Anterior cingulate cortex (tissue), 58 donors: ENCODE measurements at regions not wholly inside any gene's neighbourhood (a gene's known extent, or its start where the extent isn't known, plus 50 kb on each side); places are given as distances from the start of the nearest gene placed in this dataset.
"Not testable (repeated sequence)": the region's sequence is repeated elsewhere in the genome, so short reads cannot be mapped to it uniquely, and the experiment has no call there.

Experiments used
- DNase-seq, 58 donors: peaks; one replicate each; lab custom pipeline; 2025; lab: John Stamatoyannopoulos, UW

GRCh38 chr4:60400593-60400992 is 799.5 kb upstream of the ADGRL3 start:
- DNase-seq, result no peak

- no peak for DNase-seq
Measured at GRCh38 chr4:60404027-60404426, 796.1 kb upstream of the ADGRL3 start.

DNA sequence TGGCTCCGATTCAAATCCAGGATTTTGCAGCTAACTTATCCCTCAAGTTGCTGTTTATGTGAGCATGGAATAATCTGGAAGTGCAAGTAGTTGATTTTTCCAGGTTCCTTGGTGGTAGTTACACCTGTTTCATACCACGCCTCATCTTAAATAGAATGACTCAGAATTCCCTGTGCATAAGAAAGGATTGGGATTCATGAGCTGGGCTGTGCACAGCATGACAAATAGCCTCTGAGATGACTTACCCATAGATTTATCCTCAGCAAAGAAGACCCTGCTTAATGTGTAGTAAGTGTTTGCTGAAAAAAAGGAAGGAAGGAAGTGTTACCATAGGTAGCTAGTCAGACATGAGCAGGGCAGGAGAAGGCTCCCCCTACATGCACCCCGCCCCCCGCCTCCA is 777.7 kb upstream of the ADGRL3 start:
- no peak for DNase-seq

DNA sequence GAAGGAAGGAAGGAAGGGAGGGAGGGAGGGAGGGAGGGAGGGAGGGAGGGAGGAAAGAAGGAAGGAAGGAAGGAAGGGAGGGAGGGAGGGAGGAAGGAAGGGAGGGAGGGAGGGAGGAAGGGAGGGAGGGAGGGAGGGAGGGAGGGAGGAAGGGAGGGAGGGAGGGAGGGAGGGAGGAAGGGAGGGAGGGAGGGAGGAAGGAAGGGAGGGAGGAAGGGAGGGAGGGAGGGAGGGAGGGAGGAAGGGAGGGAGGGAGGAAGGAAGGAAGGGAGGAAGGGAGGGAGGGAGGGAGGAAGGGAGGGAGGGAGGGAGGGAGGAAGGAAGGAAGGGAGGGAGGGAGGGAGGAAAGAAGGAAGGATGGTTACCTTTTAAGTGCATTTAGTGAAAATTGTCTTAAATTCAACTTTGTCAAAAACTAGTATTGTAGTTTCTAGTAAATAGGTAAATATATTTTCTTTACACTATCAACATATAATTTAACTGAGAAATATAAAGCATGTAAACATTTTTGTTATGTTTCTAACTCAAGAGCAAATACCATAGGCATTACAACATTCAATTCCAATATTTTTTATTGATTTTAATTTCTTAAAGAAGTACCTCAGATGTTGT is 776.4 kb upstream of the ADGRL3 start:
- not testable (repeated sequence) for DNase-seq

DNA sequence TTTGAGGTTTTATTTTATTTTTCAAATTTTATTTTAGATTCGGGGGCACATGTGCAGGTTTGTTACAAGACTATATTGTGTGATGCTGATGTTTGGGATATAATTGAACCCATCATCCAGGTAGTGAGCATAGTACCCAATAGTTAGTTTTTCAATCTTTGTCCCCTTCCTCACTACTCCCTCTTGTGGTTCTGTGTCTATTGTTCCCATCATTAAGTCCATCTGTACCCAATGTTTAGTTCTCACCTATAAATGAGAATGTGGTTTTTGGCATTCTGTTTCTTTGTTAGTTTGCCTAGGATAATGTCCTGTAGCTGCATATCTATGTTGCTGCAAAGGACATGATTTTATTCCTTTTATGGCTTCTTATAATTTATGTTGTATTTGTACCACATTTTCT is 767.2 kb upstream of the ADGRL3 start:
- no peak for DNase-seq

GRCh38 chr4:60443068-60443467 is 757.1 kb upstream of the ADGRL3 start:
- no peak for DNase-seq

DNA sequence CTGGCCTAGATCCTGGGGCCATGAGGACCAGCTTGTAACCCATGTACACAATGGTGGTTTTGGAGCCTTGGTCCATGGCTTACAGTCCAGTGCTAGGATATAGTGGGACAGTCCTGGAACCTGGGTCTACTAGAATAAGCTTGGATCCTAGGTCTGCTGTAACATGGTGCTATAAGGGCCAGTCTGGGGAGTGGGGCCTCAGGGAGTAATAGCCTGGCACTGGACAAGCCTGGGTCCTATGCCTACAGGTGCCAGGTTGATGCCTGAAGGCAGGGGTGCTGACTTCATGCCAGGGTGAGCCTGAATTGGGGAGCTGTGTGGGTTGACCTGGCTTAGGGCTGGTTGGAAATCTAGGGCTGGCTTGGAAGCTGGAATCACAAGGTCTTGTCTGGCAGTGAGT is 756.3 kb upstream of the ADGRL3 start:
- no peak for DNase-seq

- DNase-seq, result no peak
Measured at GRCh38 chr4:60450054-60450453, 750.1 kb upstream of the ADGRL3 start.

DNA sequence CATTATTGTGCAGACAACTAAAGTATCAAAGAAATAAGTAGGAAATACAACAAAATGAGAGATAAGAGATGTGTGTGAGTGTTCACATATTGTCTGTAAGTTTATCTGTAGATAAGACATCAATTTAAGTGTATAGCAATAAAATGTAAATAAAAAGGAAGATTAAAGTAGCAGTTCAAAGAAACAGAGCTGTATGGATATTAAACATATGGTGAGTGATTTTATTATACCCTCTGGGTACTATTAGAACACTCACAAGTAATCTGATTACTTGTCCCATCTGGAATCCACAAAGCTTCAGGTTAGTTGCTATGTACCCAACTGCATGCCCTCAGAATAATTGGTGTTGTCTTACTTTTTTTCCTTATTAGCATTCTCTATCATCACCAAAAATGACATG is 747.9 kb upstream of the ADGRL3 start:
- DNase-seq, result no peak

GRCh38 chr4:60455380-60455779 is 744.7 kb upstream of the ADGRL3 start:
- DNase-seq, result no peak

DNA sequence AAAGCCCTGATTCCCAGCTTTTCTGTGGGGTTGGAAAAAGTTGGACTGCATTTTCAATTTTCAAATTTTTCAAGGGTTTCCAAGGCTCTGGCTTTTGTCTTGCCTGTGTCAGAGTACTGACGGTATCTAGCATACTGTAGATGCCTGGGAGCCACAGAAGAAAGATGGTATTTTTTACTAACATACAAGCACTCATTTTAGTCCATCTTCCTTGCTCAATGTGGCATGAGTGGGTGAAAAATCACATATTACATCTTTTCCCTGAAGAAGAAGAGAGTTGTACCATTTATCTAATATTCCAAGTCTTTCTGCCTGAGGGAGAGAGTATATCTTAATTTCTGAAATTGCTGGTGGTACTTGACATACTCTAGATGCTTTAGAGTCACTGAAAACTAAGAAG is 738.6 kb upstream of the ADGRL3 start:
- DNase-seq, result no peak

DNA sequence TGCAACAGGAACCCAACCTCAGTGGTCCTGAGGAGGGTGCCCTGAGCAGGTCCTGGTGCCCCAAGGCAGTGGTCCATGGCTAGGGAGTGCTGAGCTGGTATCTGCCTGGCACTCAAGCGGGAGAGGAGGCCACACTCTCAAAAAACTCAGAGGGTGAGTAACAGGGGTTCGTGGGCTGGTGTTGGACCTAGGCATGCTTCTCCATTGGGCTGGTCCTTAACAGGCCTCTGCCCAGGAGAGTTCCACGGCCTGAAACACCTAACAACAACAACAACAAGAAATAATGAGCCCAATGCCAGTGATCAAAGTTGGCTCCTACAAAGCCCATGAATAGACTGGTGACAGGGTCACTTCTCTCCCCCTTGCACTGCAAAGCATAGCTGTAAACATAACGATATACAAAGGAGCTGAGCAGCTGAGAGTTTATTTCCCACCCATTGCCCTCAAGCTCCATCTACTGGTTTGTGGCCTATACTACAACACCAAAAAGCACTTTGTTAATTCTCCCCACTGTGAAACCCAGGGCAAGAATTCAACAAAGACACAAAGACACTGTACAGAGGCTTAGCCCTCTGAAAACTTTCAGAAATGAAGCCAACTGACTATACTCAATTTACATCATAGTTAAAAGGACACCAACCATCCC is 736.1 kb upstream of the ADGRL3 start:
- no peak for DNase-seq

DNA sequence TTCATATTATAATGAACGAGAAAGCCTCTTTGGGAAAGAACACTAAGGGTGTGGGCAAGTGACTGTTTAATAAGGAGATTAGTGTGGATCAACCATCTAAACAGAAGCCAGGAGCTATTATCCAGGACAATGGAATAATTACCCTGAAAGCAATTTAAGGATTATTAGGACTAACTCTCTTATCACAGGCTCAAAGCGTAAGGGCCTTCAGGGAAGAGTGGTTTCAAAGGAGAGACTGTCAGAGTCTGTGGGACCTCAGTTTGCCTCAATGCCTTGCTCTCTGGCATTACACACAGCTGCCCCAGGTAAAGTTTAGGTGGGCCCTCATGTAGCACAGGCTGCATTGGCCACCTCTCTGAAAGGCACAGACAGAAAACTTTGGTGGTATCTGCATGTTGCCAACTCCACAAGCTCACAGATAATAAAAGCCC is 717.2 kb upstream of the ADGRL3 start:
- no peak for DNase-seq

DNA sequence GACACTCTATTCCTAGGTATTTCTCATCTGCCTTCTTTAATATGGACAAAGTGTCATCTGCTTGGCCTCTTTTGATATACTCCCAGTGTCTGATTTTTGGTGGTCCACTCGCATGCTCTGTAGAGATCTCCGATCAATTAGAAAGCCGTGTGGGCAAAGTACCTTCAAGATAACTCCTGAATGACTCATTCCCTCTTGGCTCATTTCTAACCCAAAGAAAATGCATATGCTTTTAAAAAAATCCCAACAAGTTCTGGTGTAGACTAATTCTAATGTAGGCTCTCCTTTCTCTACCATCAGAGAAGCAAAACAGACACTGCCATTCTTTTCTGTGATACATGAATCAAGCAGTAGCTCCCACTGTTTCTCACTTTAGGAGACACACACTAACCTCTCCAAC is 714.9 kb upstream of the ADGRL3 start:
- DNase-seq, result no peak

DNA sequence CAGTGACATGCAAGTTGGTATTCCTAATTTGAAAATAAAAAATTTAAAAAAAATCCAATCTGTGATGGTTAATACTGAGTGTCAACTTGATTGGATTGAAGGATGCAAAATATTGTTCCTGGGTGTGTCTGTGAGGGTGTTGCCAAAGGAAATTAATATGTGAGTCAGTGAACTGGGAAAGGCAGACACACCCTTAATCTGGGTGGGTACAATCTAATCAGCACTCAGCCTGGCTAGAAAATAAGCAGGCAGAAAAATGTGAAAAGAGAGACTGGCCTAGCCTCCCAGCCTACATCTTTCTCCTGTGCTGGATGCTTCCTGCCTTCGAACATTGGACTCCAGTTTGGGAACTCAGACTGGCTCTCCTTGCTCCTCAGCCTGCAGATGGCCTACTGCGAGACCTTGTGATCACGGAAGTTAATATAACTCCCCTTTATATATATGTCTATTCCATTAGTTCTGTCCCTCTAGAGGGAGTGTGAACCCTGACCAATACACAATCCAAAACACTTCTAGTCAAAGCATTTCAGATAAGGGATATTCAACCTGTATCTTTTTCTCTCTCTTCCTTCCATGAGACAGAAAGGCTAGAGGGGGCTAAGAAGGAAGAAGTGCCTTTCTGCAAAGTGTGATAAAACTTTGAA is 712.9 kb upstream of the ADGRL3 start:
- not testable (repeated sequence) for DNase-seq

GRCh38 chr4:60500810-60501209 is 699.3 kb upstream of the ADGRL3 start:
- DNase-seq, result no peak

- no peak for DNase-seq
Measured at GRCh38 chr4:60502733-60503132, 697.4 kb upstream of the ADGRL3 start.

DNA sequence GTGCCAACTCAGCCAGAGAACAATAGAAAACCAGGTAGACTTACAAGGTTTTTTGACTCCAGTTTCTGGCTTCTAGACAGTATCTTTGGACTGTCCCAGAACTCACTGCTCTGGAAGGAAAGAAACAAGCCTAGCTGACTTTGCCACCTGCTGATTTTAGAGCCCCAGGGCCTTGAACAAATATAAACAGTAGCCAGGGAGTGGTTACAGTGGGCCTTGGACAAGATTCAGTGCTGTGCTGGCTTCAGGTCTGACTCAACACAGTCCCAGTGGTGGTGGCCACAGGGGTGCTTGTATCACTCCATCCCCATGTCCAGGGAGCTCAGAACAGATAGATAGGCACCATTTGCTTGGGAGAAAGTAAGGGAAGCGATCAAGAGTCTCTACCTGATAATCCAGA is 694.1 kb upstream of the ADGRL3 start:
- DNase-seq, result no peak

DNA sequence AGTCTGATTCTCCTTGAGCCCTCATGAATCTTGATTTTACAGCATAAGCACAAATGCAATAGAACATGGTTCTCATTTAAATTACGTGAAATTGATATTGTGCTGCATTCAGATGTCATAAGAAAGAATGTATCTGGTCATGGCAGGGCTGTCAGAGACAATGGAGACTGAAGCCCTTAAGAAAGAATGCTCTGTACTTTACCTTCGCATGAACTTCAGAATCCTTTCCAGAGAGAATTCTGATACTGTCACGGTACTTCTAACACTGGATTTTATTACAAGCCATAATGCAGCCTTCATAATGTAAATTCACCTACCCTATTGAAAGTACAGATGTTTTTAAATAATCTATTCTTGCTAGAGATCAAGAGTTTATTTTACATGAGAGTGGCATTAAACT is 677.9 kb upstream of the ADGRL3 start:
- no peak for DNase-seq

- no peak for DNase-seq
Measured at GRCh38 chr4:60531776-60532379, 668.2 kb upstream of the ADGRL3 start.

GRCh38 chr4:60544981-60545380 is 655.1 kb upstream of the ADGRL3 start:
- no peak for DNase-seq

DNA sequence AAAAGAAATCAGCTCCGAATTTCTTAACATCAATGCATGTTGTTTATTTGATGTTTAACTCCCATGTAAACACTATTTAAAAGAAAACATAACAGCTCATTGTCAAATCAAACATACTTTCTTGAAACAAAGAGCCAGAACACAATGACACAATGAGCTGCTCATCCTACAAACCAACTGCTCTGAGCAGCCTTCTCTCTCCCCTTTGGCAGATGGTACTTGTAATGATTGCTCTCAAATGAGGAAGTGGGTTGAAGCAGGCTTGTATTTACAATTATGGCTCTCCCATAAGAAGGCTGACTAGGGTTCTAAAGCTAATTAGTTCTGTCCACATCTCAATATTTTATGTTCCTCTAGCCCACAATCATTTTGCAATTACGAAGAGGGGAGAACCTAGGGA is 637.8 kb upstream of the ADGRL3 start:
- DNase-seq, result no peak
